ENCODE measurements at regions not wholly inside any gene's neighbourhood (a gene's known extent, or its start where the extent isn't known, plus 50 kb on each side); places are given as distances from the start of the nearest gene placed in this dataset.

DNA sequence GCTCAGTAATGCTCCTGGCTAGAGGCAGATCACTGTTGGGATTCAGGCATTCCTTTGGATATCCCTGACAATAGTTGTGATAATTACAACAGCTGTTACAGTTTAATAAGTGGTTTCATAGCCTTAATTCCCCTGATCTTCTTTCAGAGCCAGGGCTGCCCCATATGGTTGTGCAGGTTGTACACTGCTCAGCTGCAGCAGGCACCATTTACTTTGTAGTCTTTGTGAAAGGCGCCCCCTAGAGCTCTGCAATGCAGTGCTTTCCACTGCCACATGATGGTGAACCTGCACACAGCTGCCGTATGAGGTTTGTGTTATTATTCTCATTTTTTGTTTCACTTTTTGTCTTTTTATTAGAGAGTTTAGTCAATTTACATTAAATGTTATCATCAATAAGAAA lies 239.1 kb downstream of the KCNS3 start:
- no peak for TF ChIP-seq POLR2A (IDR thresholded peaks at IDR 0.05; ENCODE audit: low read depth, low read length)
- no peak for TF ChIP-seq POLR2AphosphoS5 (IDR thresholded peaks at IDR 0.05; ENCODE audit: low read depth, low read length)
- no peak for TF ChIP-seq TAF1 (IDR thresholded peaks at IDR 0.05; ENCODE audit: borderline replicate concordance, low read depth, low read length)
- no peak for DNase-seq (ENCODE audit: insufficient read length)
- no peak for FAIRE-seq

DNA sequence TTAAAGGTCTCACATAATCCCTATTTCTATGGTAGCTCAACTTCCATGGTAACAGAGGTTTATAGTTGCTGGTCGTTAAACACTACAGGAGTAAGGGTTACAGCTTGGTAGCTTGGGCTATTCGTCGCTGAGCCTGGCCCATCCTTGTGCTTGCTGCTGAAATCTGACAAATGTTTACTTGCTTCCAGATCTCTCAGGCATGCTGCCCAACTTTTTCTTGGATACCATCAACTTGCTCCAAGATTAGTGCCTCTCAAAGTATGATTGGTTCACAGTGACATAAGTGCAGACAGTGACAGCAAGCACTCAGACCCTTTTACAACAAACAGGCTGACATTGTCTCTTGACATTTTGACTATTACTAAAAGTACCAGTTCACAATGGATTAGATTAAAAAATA lies 231.8 kb downstream of the KCNS3 start:
- no peak for TF ChIP-seq POLR2AphosphoS5 (IDR thresholded peaks at IDR 0.05; ENCODE audit: low read depth, low read length)
- no peak for TF ChIP-seq TAF1 (IDR thresholded peaks at IDR 0.05; ENCODE audit: borderline replicate concordance, low read depth, low read length)
- no peak for TF ChIP-seq POLR2A (IDR thresholded peaks at IDR 0.05; ENCODE audit: low read depth, low read length)
- no peak for FAIRE-seq

DNA sequence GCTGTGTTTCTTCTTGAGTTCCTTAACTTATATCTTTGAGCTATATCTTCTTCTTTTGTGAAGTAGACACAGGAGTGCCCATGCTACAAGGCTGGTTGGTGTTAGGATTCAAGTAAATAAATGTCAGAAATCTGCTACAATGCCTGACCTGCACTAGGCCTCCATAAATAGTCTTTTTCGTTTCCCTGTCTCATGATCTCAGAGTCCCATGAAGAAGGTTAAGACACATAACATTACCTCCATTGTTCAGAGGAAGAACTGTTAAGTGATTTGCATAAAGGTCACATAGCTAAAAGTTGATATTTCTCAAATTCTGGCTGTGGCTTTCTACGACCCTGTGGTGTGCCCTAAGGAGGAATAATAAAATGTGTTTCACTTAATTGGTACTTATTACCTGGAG lies 228.4 kb downstream of the KCNS3 start:
- FAIRE-seq (no peak), DNase-seq (ENCODE audit: insufficient read length) (no peak)
- TF ChIP-seq POLR2A (IDR thresholded peaks at IDR 0.05; ENCODE audit: low read depth, low read length) (no peak), TAF1 (IDR thresholded peaks at IDR 0.05; ENCODE audit: borderline replicate concordance, low read depth, low read length) (no peak), POLR2AphosphoS5 (IDR thresholded peaks at IDR 0.05; ENCODE audit: low read depth, low read length) (no peak)

More for the DNA sequence above, 231.8 kb downstream of the KCNS3 start:
- DNase-seq (ENCODE audit: insufficient read length) = no peak

DNA sequence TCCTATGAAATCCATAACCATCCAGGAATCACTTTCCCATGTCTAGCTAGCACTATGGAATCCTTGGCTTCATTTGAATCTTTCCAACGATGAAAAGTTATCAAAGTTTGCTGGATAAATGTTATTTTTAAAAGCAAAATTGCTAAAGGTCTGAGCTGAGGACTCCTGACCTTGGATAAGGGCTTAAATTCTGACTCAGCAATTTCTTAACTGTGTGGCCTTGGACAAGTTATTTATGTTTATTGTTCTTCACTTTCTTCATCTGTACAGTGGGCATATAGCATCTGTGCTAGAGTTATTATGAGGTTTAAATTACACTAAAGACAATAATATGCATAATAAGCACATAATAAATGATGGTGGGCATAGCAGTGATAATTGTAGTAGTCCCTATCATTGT lies 227.5 kb downstream of the KCNS3 start:
- no peak for TF ChIP-seq TAF1 (IDR thresholded peaks at IDR 0.05; ENCODE audit: borderline replicate concordance, low read depth, low read length)
- TF ChIP-seq POLR2A (IDR thresholded peaks at IDR 0.05; ENCODE audit: low read depth, low read length) = no peak
- TF ChIP-seq POLR2AphosphoS5 (IDR thresholded peaks at IDR 0.05; ENCODE audit: low read depth, low read length) = no peak
- DNase-seq (ENCODE audit: insufficient read length) = no peak
- no peak for FAIRE-seq

DNA sequence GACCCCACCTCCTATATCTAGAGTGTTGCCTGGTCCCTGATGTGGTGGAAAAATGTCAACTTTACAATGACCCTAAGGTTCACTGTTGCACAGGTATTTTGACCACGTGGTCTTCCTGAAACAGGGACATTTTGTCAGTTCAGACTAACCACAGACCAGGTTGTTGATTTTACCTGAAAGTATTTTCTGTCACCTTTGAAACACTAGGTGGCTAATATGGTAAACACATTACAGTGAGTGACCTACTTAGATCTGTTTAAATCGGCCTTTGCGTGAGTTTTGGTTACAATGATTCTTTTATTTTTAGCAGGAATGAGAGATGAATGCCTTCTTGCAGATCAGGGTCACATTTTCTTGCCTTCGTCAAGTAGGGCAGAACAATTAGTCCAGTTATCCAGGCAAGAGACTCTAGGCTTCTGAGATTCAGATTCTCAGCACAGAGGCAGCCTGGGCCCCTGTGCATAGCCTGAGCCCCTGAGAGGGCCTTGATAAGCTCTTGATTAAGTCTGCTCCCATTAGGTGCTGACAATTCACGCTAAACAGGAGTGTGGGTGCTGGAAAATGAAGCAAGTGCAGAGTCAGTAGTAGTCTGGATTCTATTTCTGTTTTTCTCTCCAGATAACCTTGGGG lies 226.2 kb downstream of the KCNS3 start:
- FAIRE-seq = no peak

DNA sequence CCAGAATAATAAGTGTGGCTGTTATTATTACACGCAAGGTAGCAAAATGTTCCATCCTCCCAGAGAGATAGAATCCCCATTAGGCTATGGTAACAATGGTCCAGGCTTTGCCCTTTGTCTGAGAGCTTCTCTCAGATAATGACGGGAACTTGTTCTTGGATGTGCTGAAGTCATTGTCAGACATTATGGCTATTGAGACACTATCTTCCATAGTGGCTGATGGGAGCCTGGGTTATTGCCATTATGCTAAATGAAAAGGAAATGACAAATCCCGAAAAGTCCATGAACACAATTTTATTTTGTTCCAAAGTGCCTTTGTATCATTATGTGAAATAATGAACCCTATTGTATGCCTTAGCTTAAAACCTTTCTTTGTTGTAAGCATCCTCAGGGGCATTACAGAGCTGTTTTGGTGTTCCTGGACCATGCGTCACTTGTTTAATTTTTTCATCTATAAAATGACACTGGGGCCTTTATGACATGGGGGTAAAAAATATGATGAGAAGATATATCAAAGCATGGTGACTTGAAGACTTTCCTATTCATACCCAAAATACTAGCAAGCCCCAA lies 218.5 kb downstream of the KCNS3 start:
- no peak for FAIRE-seq
- no peak for DNase-seq (ENCODE audit: insufficient read length)
- TF ChIP-seq POLR2AphosphoS5 (IDR thresholded peaks at IDR 0.05; ENCODE audit: low read depth, low read length) = no peak
- TF ChIP-seq POLR2A (IDR thresholded peaks at IDR 0.05; ENCODE audit: low read depth, low read length) = no peak
- TF ChIP-seq TAF1 (IDR thresholded peaks at IDR 0.05; ENCODE audit: borderline replicate concordance, low read depth, low read length) = no peak

More for the DNA sequence above, 226.2 kb downstream of the KCNS3 start:
- TF ChIP-seq TAF1 (IDR thresholded peaks at IDR 0.05; ENCODE audit: borderline replicate concordance, low read depth, low read length) = no peak
- no peak for TF ChIP-seq POLR2AphosphoS5 (IDR thresholded peaks at IDR 0.05; ENCODE audit: low read depth, low read length)
- no peak for TF ChIP-seq POLR2A (IDR thresholded peaks at IDR 0.05; ENCODE audit: low read depth, low read length)
- DNase-seq (ENCODE audit: insufficient read length) = no peak

DNA sequence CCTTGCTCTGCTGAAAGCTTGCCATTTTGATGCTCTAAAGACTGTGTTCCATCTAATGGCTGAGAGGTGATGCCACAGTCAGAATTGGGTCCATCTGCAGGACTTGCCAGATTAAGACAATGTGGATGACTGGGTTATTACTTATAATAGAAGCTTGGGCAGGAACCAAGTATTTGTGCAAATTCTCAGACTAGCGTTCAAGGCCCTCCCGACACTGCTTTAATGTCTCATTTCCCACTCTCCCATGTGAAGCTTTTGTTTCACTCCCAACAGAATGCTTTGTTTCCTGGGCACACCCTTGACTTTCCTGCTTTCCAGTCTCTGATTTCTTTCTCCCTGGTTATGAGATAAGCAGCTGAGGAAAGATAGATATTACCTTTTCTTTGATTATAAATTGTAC lies 215.8 kb downstream of the KCNS3 start:
- no peak for DNase-seq (ENCODE audit: insufficient read length)
- TF ChIP-seq POLR2A (IDR thresholded peaks at IDR 0.05; ENCODE audit: low read depth, low read length) = no peak

DNA sequence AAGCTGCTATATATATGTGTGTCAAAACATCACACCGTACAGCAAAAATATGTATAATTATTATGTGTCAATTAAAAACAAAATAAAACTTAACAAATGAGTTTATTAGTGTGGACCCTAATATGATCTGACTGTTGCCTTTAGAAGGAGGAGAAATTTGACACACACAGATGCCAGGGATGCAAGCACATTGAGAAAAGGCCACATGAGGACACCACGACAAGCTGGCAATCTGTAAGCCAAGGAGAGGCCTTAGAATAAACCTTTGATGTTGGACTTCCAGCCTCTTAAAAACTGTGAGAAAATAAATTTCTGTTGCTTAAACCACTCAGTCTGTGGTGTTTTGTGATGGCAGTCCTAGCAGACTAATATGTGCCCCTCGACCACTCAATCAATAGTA lies 214.7 kb downstream of the KCNS3 start:
- FAIRE-seq = no peak
- DNase-seq (ENCODE audit: insufficient read length) = no peak
- no peak for TF ChIP-seq POLR2AphosphoS5 (IDR thresholded peaks at IDR 0.05; ENCODE audit: low read depth, low read length)
- TF ChIP-seq TAF1 (IDR thresholded peaks at IDR 0.05; ENCODE audit: borderline replicate concordance, low read depth, low read length) = no peak
- TF ChIP-seq POLR2A (IDR thresholded peaks at IDR 0.05; ENCODE audit: low read depth, low read length) = no peak

More for the DNA sequence above, 215.8 kb downstream of the KCNS3 start:
- no peak for FAIRE-seq

DNA sequence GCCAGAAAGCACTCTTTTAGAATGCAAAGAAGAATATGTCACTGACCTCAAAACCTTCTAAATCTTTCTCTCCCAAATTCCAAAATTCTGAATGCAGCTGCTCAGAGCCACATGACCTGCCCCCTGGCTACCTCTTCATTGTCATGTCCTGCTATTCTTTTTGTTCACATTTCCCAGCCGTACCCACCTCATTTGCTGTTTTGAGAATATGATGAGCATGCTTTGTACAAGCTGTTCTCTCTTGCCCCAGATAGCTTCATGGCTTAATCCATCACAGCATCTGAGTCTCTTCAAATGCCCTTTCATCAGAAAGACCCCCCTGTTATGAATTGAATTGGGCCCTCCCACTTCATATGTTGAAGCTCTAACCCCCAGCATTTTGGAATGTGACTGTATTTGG lies 214.3 kb downstream of the KCNS3 start:
- no peak for TF ChIP-seq TAF1 (IDR thresholded peaks at IDR 0.05; ENCODE audit: borderline replicate concordance, low read depth, low read length)
- TF ChIP-seq POLR2AphosphoS5 (IDR thresholded peaks at IDR 0.05; ENCODE audit: low read depth, low read length) = no peak
- no peak for TF ChIP-seq POLR2A (IDR thresholded peaks at IDR 0.05; ENCODE audit: low read depth, low read length)
- DNase-seq (ENCODE audit: insufficient read length) (no peak), FAIRE-seq (no peak)

DNA sequence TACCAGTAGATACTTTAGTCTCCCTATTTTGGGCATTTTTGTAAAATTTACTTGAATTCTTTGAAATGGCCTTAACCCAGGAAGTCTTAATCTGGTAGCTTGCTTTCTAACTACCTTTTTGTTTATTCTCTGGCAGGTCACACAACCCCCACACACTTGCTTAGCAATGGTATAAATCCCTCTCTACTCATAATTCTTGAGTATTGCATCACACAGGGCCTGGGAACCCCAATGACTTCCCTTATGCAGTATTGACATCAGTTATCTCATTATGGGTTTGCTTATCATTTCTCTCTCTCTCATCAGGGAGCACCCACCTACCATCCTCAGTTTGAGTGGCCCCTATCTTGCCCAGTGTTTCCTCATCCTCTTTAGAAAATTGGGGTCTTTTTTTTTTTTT lies 207.1 kb downstream of the KCNS3 start:
- TF ChIP-seq TAF1 (IDR thresholded peaks at IDR 0.05; ENCODE audit: borderline replicate concordance, low read depth, low read length) (no peak), POLR2AphosphoS5 (IDR thresholded peaks at IDR 0.05; ENCODE audit: low read depth, low read length) (no peak), POLR2A (IDR thresholded peaks at IDR 0.05; ENCODE audit: low read depth, low read length) (no peak)
- DNase-seq (ENCODE audit: insufficient read length) (no peak), FAIRE-seq (no peak)

DNA sequence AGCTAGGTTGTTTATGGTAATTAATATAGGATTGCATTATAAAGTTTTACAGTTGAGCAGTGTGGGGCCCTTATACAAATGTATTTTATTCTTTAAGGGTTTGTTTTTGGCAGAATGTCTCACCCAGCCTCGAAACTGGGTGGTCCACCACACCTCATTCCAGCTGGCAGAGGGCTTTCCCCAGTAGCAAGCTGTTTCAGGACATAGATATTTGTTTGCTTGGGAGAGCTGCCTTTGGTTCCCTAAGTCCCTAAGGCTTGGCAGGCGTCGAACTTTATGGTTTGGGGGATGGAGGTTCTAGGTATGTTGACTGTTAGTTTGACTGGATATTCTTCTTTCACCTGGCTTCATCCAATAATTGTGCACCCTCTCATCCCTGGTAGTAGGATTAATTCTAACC lies 205.9 kb downstream of the KCNS3 start:
- FAIRE-seq = no peak
- TF ChIP-seq POLR2AphosphoS5 (IDR thresholded peaks at IDR 0.05; ENCODE audit: low read depth, low read length) (no peak), TAF1 (IDR thresholded peaks at IDR 0.05; ENCODE audit: borderline replicate concordance, low read depth, low read length) (no peak)
- no peak for DNase-seq (ENCODE audit: insufficient read length)

DNA sequence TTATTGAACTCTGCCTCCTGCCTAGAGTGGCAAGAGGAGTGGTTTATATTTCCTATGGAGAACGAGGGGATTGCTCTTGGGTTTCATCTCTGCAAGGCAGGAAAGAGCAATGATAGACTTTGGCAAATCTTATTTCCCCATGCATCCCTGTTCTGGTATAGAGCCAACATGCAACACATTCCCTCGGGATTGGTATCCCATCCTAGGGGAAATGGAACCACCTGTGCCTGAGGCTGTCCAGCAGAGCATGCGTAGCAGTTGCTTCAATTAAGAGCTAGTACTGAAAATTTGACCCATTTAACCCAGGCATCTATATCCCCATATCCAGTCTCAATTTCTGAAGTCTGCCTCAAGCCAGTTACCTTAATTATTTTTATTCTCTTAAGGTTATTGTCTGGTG lies 205.3 kb downstream of the KCNS3 start:
- FAIRE-seq = no peak
- no peak for DNase-seq (ENCODE audit: insufficient read length)
- TF ChIP-seq POLR2A (IDR thresholded peaks at IDR 0.05; ENCODE audit: low read depth, low read length) (no peak), POLR2AphosphoS5 (IDR thresholded peaks at IDR 0.05; ENCODE audit: low read depth, low read length) (no peak), TAF1 (IDR thresholded peaks at IDR 0.05; ENCODE audit: borderline replicate concordance, low read depth, low read length) (no peak)
